ENCODE measurements at regions not wholly inside any gene's neighbourhood (a gene's known extent, or its start where the extent isn't known, plus 50 kb on each side); places are given as distances from the start of the nearest gene placed in this dataset.
A peak's percentile ranks its signal among the peaks of the same experiment; 100 is the strongest.

DNA sequence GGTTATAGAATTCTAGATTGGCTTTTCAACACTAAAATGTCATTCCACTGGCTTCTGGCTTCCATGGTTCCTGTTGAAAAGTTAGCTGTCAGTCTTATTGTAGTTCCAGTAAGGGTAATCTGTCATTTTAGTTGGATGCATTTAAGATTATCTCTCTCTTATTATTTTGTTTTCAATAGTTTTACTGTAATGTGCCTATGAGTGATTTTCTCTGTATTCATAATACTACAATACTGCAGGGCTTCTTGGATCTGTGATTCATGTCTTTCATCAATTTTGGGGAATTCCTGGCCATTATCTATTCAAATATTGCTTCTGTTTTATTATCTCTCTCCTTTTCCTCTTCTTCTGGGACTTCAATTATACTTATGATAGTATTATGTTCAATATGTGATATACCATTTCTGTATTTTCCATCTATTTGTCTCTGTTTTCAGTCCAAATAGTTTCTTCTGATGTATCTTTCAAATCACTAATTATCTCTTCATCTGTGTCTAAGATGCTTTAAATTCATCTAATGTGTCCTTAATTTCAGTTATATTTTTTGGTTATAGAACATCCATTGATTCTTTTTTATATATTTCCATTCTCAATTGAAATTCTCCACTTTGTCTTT lies 101.5 kb downstream of the KCTD15 start:
- Histone ChIP-seq H3K4me1 (ENCODE audit: control insufficient read depth, insufficient read depth, low read length, unreplicated experiment) (no peaks in the 10 kb centered on the region), H3K79me2 (ENCODE audit: control insufficient read depth, insufficient read depth, low read length, unreplicated experiment) (no peaks in the 10 kb centered on the region), H3K4me3 (ENCODE audit: low read depth, low read length) (no peak overlapping the region), H2AFZ (ENCODE audit: low read length, unreplicated experiment) (no peak overlapping the region), H3K27me3 (ENCODE audit: insufficient read depth, low read length) (0 out of 2 replicates have a peak, but pooled peaks cover 13% of the 10 kb centered on the region), H3K27ac (ENCODE audit: low read depth, low read length) (no peak overlapping the region), H3K36me3 (ENCODE audit: insufficient read depth, low read length) (no peaks in the 10 kb centered on the region)

DNA sequence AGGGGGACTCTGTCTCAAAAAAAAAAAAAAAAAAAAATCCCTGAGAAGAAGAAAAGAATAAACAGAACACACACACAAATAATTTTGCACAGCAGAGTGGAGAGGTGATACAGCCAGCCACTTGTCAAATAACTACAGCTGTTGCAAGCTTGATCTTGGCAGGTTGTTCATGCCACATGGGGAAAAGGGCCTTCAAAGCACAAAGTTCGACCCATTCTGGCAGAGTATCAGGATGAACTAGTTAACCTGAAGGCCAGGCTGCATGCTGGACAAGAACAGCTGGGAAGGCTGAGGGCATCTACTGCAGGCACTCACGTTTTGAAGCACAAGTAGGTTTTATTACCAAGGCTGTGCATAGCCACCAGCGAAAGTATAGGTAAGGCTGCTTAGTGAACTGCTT lies 104.1 kb downstream of the KCTD15 start:
- Histone ChIP-seq H3K4me3 (ENCODE audit: low read depth, low read length) (no peak overlapping the region), H3K4me1 (ENCODE audit: control insufficient read depth, insufficient read depth, low read length, unreplicated experiment) (no peaks in the 10 kb centered on the region), H3K27ac (ENCODE audit: low read depth, low read length) (no peak overlapping the region), H3K27me3 (ENCODE audit: insufficient read depth, low read length) (peaks cover 18% of the 10 kb centered on the region; the same call in 1 of the 2 replicates), H3K36me3 (ENCODE audit: insufficient read depth, low read length) (no peaks in the 10 kb centered on the region), H3K79me2 (ENCODE audit: control insufficient read depth, insufficient read depth, low read length, unreplicated experiment) (no peaks in the 10 kb centered on the region), H2AFZ (ENCODE audit: low read length, unreplicated experiment) (no peak overlapping the region)

DNA sequence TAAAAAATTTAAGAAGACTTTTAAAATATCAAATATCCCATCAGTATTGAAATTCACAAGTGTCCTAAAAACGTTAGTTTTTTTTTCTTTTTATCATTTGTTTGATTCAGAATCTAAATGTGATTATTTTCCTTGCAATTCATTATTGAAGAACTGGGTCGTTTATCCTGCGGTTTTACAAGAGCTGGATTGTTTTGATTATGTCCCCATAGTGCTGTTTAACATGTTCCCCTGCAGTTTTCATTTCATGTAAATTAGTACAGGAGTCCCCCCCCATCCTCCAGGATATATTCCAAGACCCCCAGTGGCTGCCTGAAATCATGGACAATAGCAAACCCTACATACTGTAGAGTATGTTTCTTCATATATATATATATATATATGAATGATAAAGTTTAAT lies 105.7 kb downstream of the KCTD15 start:
- Histone ChIP-seq H3K79me2 (ENCODE audit: control insufficient read depth, insufficient read depth, low read length, unreplicated experiment) (no peaks in the 10 kb centered on the region), H3K36me3 (ENCODE audit: insufficient read depth, low read length) (no peaks in the 10 kb centered on the region), H3K27ac (ENCODE audit: low read depth, low read length) (no peak overlapping the region), H3K27me3 (ENCODE audit: insufficient read depth, low read length) (peaks cover 30% of the 10 kb centered on the region), H2AFZ (ENCODE audit: low read length, unreplicated experiment) (no peak overlapping the region), H3K4me1 (ENCODE audit: control insufficient read depth, insufficient read depth, low read length, unreplicated experiment) (no peaks in the 10 kb centered on the region), H3K4me3 (ENCODE audit: low read depth, low read length) (no peak overlapping the region)

GRCh38 chr19:33902802-33903488 lies 106.3 kb downstream of the KCTD15 start:
- Histone ChIP-seq H3K4me1 (ENCODE audit: control insufficient read depth, insufficient read depth, low read length, unreplicated experiment) (no peaks in the 10 kb centered on the region), H3K4me3 (ENCODE audit: low read depth, low read length) (no peak overlapping the region)

DNA sequence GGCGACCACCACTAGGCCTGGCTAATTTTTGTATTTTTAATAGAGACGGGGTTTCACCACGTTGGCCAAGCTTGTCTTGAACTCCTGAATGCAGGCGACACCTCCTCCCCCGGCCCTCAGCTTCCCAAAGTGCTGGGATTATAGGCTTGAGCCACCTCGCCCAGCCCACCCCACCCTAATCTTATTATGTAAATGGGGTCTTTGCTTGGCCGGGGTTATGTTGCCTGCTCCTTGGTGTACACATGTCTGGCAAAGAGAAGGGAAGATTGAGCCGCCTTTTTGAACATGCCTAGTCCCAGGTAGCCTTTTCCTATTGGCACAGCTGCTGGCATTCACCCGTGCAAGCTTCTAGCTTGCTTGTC lies 106.8 kb downstream of the KCTD15 start:
- Histone ChIP-seq H2AFZ (ENCODE audit: low read length, unreplicated experiment) (no peak overlapping the region), H3K27me3 (ENCODE audit: insufficient read depth, low read length) (peaks cover 41% of the 10 kb centered on the region), H3K27ac (ENCODE audit: low read depth, low read length) (no peak overlapping the region), H3K36me3 (ENCODE audit: insufficient read depth, low read length) (no peaks in the 10 kb centered on the region), H3K4me3 (ENCODE audit: low read depth, low read length) (no peak overlapping the region), H3K4me1 (ENCODE audit: control insufficient read depth, insufficient read depth, low read length, unreplicated experiment) (no peaks in the 10 kb centered on the region), H3K79me2 (ENCODE audit: control insufficient read depth, insufficient read depth, low read length, unreplicated experiment) (no peaks in the 10 kb centered on the region)

More at GRCh38 chr19:33902802-33903488, 106.3 kb downstream of the KCTD15 start:
- H3K79me2 ChIP-seq (ENCODE audit: control insufficient read depth, insufficient read depth, low read length, unreplicated experiment): no peaks in the 10 kb centered on the region
- H3K27me3 ChIP-seq (ENCODE audit: insufficient read depth, low read length): peaks cover 36% of the 10 kb centered on the region
- no peak overlapping the region for H2AFZ ChIP-seq (ENCODE audit: low read length, unreplicated experiment)
- no peak overlapping the region for H3K27ac ChIP-seq (ENCODE audit: low read depth, low read length)
- no peaks in the 10 kb centered on the region for H3K36me3 ChIP-seq (ENCODE audit: insufficient read depth, low read length)

- H3K4me3 ChIP-seq (ENCODE audit: low read depth, low read length): no peak overlapping the region
- no peak overlapping the region for H2AFZ ChIP-seq (ENCODE audit: low read length, unreplicated experiment)
- no peak overlapping the region for H3K27ac ChIP-seq (ENCODE audit: low read depth, low read length)
These were observed 108.0 kb downstream of the KCTD15 start for GRCh38 chr19:33904681-33905080.

DNA sequence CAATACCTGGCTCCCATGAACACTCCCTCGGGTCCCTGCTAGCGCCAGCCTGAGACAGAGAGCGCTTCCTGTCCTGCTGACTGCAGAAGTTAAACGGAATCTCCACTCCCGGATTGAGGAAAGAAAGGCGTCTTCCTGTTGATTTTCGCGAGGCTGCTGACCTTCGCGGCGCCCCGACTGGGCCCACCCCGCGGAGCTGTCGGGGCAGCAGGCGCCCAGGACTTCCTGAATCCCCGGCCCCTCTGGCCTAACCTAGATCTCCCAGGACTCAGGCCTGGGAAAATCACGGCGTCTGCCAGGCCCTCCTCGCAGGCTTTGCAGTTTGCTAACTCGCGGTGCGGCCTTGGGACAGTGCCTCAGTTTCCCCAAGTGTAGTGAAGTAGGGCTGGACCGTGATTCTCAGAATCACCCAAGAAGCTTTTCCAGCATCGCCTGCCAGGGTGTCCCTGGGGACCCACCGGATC lies 108.8 kb downstream of the KCTD15 start:
- H3K36me3 ChIP-seq (ENCODE audit: insufficient read depth, low read length): no peaks in the 10 kb centered on the region
- no peak overlapping the region for H2AFZ ChIP-seq (ENCODE audit: low read length, unreplicated experiment)
- H3K4me3 ChIP-seq (ENCODE audit: low read depth, low read length): peak overlapping the region; percentile 54
- no peaks in the 10 kb centered on the region for H3K79me2 ChIP-seq (ENCODE audit: control insufficient read depth, insufficient read depth, low read length, unreplicated experiment)
- no peak overlapping the region for H3K27ac ChIP-seq (ENCODE audit: low read depth, low read length)
- H3K27me3 ChIP-seq (ENCODE audit: insufficient read depth, low read length): peaks cover 48% of the 10 kb centered on the region
- no peaks in the 10 kb centered on the region for H3K4me1 ChIP-seq (ENCODE audit: control insufficient read depth, insufficient read depth, low read length, unreplicated experiment)

More at GRCh38 chr19:33904681-33905080, 108.0 kb downstream of the KCTD15 start:
- Histone ChIP-seq H3K4me1 (ENCODE audit: control insufficient read depth, insufficient read depth, low read length, unreplicated experiment) (no peaks in the 10 kb centered on the region), H3K27me3 (ENCODE audit: insufficient read depth, low read length) (peaks cover 48% of the 10 kb centered on the region), H3K36me3 (ENCODE audit: insufficient read depth, low read length) (no peaks in the 10 kb centered on the region), H3K79me2 (ENCODE audit: control insufficient read depth, insufficient read depth, low read length, unreplicated experiment) (no peaks in the 10 kb centered on the region)

DNA sequence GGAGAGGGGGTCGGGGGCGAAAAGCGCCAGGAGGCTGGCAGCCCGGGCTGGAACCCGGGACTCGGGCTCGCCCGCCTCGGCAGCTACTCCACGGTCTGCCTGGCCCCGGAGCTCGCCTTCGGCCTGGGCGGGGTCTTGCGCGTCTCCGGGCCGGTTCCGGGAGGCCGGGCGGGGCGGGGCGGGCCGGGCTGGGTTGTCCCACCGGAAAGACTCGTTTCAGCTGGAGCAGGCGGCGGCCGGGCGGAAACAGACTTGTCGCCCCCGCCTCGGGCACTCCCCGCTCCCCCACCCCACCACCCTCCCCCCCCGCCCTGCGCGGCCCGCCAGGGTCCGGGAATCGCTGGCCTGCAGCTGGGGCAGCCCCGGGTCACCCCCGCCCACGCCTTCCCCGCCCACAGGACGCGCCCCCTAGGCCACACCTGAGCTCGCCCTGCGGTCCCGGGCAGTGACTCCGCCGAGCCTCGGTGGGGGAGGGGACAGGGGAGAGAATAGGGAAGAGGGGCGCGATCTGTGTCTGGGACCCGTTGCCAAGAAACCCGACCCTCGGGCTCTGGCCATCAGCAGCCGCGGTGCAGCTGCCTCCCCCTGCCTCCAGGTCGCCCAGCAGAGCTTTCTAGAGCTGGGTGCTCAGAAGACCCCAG lies 109.4 kb downstream of the KCTD15 start:
- H3K79me2 ChIP-seq (ENCODE audit: control insufficient read depth, insufficient read depth, low read length, unreplicated experiment): no peaks in the 10 kb centered on the region
- H3K4me3 ChIP-seq (ENCODE audit: low read depth, low read length): peak overlapping the region; percentile 54
- H2AFZ ChIP-seq (ENCODE audit: low read length, unreplicated experiment): no peak overlapping the region
- peaks cover 48% of the 10 kb centered on the region for H3K27me3 ChIP-seq (ENCODE audit: insufficient read depth, low read length)
- no peaks in the 10 kb centered on the region for H3K4me1 ChIP-seq (ENCODE audit: control insufficient read depth, insufficient read depth, low read length, unreplicated experiment)
- H3K27ac ChIP-seq (ENCODE audit: low read depth, low read length): no peak overlapping the region
- H3K36me3 ChIP-seq (ENCODE audit: insufficient read depth, low read length): no peaks in the 10 kb centered on the region

DNA sequence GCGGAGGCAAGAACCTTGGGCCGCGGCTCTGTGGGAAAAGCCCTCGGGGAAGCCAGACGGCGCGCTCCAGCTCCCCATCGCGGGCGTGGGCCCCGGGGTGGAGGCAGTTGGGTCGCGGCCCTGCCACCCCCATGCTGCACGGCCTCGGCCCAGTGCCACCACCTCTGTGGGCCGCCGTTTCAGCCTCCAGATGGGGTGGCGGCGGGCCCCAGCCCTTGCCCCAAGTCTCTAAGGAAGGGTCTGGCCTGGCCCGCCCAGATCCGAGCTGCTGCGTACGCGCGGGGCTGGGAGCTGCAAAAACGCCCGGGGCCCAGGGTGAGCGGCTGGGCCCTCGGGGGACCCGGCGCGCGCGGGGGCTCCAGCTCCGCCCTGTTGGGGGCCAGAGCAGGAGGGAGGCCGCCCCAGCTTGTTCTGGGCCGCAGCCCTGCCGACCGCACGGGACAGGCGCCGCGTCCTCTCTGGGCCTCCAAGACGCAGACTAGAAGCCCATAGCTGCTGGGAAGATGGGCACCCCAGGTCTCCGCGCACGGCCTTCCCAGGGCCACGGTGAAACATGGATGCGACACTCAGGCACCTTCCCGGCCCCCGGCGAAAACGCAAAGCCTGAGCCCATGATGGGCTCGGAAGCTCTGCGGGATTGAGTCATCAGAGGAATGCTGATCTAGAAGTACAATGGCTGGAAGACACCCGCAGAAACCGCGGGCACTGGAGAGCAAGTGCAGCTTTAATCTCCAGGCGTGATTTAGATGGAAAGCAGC lies 110.1 kb downstream of the KCTD15 start:
- no peaks in the 10 kb centered on the region for H3K79me2 ChIP-seq (ENCODE audit: control insufficient read depth, insufficient read depth, low read length, unreplicated experiment)
- peaks cover 48% of the 10 kb centered on the region for H3K27me3 ChIP-seq (ENCODE audit: insufficient read depth, low read length)
- H3K36me3 ChIP-seq (ENCODE audit: insufficient read depth, low read length): no peaks in the 10 kb centered on the region
- no peak overlapping the region for H3K4me3 ChIP-seq (ENCODE audit: low read depth, low read length)
- no peaks in the 10 kb centered on the region for H3K4me1 ChIP-seq (ENCODE audit: control insufficient read depth, insufficient read depth, low read length, unreplicated experiment)
- no peak overlapping the region for H2AFZ ChIP-seq (ENCODE audit: low read length, unreplicated experiment)
- no peak overlapping the region for H3K27ac ChIP-seq (ENCODE audit: low read depth, low read length)

- no peaks in the 10 kb centered on the region for H3K4me1 ChIP-seq (ENCODE audit: control insufficient read depth, insufficient read depth, low read length, unreplicated experiment)
These were observed 114.3 kb downstream of the KCTD15 start for GRCh38 chr19:33910922-33911321.

More at GRCh38 chr19:33910922-33911321, 114.3 kb downstream of the KCTD15 start:
- Histone ChIP-seq H2AFZ (ENCODE audit: low read length, unreplicated experiment) (no peak overlapping the region), H3K79me2 (ENCODE audit: control insufficient read depth, insufficient read depth, low read length, unreplicated experiment) (no peaks in the 10 kb centered on the region), H3K27ac (ENCODE audit: low read depth, low read length) (no peak overlapping the region), H3K27me3 (ENCODE audit: insufficient read depth, low read length) (peaks cover 30% of the 10 kb centered on the region), H3K36me3 (ENCODE audit: insufficient read depth, low read length) (no peaks in the 10 kb centered on the region), H3K4me3 (ENCODE audit: low read depth, low read length) (no peak overlapping the region)
